IMR-90 (cell line): ENCODE measurements at regions not wholly inside any gene's neighbourhood (a gene's known extent, or its start where the extent isn't known, plus 50 kb on each side); places are given as distances from the start of the nearest gene placed in this dataset.
A peak's percentile ranks its signal among the peaks of the same experiment; 100 is the strongest.

Experiments used
- BHLHE40 ChIP-seq: fragments of 150-350 bp; IDR thresholded peaks from 2 replicates; pipeline ENCODE4 v1.6.1; 2016; ENCODE audit warnings: mild to moderate bottlenecking, low read depth, low read length
- CEBPB ChIP-seq: IDR thresholded peaks from 2 replicates; pipeline ENCODE4 v1.6.1; 2012; ENCODE audit warnings: low read depth, low read length, improper control_type of control experiment
- FOS ChIP-seq: fragments of 150-350 bp; IDR thresholded peaks from 2 replicates; pipeline ENCODE4 v1.6.1; 2016; ENCODE audit warnings: low read depth, low read length
- MAFK ChIP-seq: IDR thresholded peaks from 2 replicates; pipeline ENCODE4 v1.6.1; 2012; ENCODE audit warnings: low read depth, low read length, improper control_type of control experiment
- MAZ ChIP-seq: IDR thresholded peaks from 2 replicates; pipeline ENCODE4 v1.6.1; 2012; ENCODE audit warnings: low read depth, mild to moderate bottlenecking, low read length, improper control_type of control experiment, moderate library complexity, borderline replicate concordance
- MXI1 ChIP-seq: IDR thresholded peaks from 2 replicates; pipeline ENCODE4 v1.6.1; 2012; ENCODE audit warnings: low read depth, mild to moderate bottlenecking, low read length, moderate library complexity, borderline replicate concordance
- POLR2A ChIP-seq: IDR thresholded peaks from 2 replicates; pipeline ENCODE4 v1.6.1; 2012; ENCODE audit warnings: mild to moderate bottlenecking, low read depth, low read length
- RAD21 ChIP-seq: IDR thresholded peaks from 2 replicates; pipeline ENCODE4 v1.6.1; 2012; ENCODE audit warnings: low read length, improper control_type of control experiment
- RFX5 ChIP-seq: IDR thresholded peaks from 2 replicates; pipeline ENCODE4 v1.8.0; 2012; ENCODE audit warnings: low read depth, mild to moderate bottlenecking, low read length, moderate library complexity
- SMC3 ChIP-seq: fragments of 150-350 bp; IDR thresholded peaks from 2 replicates; pipeline ENCODE4 v1.6.1; 2016; ENCODE audit warnings: low read depth, mild to moderate bottlenecking, antibody characterized with exemption, low read length, moderate library complexity
- TF ChIP-seq, protein P1 (sequence below): conservative IDR thresholded peaks from 2 replicates; pipeline ENCODE4 v1.5.1; 2012; ENCODE audit warnings: mild to moderate bottlenecking, low read depth, low read length, improper control_type of control experiment
- TF ChIP-seq, protein P2 (sequence below): fragments of 150-350 bp; IDR thresholded peaks from 2 replicates; pipeline ENCODE4 v1.6.1; 2017; ENCODE audit warnings: mild to moderate bottlenecking, antibody characterized with exemption, low read length, low read depth

DNA sequence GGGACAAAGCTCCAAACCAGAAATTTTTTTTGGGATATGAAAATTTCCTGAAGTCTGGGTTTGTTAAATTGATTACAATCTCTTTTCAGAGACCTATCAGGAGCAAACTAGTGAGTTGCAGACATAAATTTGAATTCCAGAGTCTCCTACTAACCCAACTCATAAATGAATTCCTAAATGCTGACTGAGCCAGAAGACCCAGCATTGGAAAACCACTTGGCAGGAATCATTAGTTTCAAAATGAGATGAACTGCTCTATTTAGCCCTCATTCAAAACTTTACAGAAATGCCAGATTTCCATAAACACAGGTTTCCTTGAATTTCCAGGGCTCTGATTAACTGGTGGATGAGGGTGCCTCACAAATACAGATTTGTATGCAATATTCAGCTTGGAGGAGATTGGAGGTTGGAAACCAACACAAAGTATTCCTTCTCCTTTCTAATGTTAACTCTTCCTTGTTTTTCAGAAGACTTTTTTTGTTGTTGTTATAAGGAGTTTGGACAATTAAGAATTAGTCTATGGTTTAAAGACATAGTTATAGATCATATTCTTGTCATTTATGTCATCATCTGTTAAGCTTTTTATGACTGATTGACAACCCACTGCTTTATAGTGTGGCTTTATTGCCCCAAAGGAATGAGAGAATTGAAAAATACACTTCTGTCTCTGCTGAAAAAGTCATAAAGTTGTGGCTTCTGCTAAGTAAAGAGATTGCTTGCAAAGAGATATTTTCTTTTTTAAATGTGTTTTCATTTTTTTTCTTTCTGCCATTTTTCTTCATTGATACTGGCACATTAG, 222.8 kb downstream of the HLX start:
- TF ChIP-seq RFX5 = no peak
- TF ChIP-seq FOS = no peak
- TF ChIP-seq, protein P1, sequence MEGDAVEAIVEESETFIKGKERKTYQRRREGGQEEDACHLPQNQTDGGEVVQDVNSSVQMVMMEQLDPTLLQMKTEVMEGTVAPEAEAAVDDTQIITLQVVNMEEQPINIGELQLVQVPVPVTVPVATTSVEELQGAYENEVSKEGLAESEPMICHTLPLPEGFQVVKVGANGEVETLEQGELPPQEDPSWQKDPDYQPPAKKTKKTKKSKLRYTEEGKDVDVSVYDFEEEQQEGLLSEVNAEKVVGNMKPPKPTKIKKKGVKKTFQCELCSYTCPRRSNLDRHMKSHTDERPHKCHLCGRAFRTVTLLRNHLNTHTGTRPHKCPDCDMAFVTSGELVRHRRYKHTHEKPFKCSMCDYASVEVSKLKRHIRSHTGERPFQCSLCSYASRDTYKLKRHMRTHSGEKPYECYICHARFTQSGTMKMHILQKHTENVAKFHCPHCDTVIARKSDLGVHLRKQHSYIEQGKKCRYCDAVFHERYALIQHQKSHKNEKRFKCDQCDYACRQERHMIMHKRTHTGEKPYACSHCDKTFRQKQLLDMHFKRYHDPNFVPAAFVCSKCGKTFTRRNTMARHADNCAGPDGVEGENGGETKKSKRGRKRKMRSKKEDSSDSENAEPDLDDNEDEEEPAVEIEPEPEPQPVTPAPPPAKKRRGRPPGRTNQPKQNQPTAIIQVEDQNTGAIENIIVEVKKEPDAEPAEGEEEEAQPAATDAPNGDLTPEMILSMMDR = no peak
- TF ChIP-seq POLR2A = no peak
- no peak for TF ChIP-seq SMC3
- no peak for TF ChIP-seq CEBPB
- no peak for TF ChIP-seq MAZ
- TF ChIP-seq, protein P2, sequence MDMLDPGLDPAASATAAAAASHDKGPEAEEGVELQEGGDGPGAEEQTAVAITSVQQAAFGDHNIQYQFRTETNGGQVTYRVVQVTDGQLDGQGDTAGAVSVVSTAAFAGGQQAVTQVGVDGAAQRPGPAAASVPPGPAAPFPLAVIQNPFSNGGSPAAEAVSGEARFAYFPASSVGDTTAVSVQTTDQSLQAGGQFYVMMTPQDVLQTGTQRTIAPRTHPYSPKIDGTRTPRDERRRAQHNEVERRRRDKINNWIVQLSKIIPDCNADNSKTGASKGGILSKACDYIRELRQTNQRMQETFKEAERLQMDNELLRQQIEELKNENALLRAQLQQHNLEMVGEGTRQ = no peak
- no peak for TF ChIP-seq BHLHE40
- no peak for TF ChIP-seq RAD21
- TF ChIP-seq MAFK = peak; percentile 62; the same call in 1 of the 2 replicates
- no peak for TF ChIP-seq MXI1
